Central memory CD4-positive, alpha-beta T cell (primary cell): ENCODE measurements at regions not wholly inside any gene's neighbourhood (a gene's known extent, or its start where the extent isn't known, plus 50 kb on each side); places are given as distances from the start of the nearest gene placed in this dataset.
"Not testable (repeated sequence)": the region's sequence is repeated elsewhere in the genome, so short reads cannot be mapped to it uniquely, and the experiment has no call there.

ENCODE experiments used
- DNase-seq: peaks from one replicate; pipeline ENCODE4 v3.0.0; 2022

DNA sequence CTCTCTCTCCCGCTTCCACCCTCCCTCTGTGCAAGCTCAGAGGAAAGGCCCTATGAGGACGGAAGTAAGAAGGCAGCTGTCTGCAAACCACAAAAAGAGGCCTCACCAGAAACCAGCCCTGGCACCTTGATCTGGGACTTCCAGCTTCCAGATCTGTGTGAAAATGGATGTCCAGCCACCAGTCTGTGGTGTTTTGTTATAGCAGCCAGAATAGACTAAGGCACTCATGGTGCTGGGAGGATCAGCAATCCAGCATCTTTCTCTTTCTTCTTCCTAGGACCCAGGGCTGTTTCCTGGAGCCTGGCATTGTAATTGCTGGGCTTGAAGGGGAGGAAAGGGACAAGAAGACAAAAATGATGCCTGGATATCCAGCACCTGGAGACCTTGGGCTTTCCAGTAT, 122.5 kb downstream of the SOCS6 start:
- DNase-seq = no peak

DNA sequence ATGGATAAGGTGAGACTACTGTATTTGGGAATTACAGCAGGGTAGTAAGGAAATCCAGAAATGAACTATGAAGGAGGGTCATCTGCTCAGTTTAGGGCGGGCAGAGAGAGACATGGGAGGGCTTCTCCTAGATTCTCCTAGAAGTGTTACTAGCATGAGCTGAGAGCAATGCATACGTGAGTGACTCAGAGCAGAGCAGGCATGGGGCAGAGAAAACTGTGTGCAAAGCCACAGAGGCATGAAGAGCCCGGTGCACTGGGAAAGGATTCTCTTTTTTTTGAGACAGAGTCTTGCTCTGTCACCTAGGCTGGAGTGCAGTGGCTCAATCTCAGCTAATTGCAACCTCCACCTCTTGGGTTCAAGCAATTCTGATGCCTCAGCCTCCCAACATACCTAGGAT, 116.2 kb downstream of the SOCS6 start:
- no peak for DNase-seq

GRCh38 chr18:70400476-70400875, 111.6 kb downstream of the SOCS6 start:
- no peak for DNase-seq

DNA sequence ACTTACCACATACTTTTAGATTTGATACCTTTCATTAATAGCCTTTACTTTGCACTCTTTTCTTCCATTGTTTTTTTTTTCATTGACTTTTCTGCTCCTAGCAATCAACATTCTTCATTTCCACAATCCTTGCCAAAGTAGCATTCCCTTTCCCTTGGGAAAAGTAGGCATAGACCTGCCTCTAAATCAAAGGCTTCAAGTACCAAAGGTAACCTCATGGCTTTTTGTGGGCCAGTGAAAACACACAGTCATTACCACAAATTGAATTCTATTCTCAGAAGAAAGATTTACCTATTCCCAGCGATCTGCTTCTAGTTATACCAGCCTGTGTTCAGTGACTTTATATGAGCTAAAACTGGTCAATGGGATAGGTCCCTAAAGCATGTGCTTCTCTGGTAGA, 109.2 kb downstream of the SOCS6 start:
- DNase-seq = no peak

- no peak for DNase-seq
These were observed 108.5 kb downstream of the SOCS6 start for GRCh38 chr18:70397259-70397925.

- not testable (repeated sequence) for DNase-seq
These were observed 106.9 kb downstream of the SOCS6 start for GRCh38 chr18:70395771-70396170.

DNA sequence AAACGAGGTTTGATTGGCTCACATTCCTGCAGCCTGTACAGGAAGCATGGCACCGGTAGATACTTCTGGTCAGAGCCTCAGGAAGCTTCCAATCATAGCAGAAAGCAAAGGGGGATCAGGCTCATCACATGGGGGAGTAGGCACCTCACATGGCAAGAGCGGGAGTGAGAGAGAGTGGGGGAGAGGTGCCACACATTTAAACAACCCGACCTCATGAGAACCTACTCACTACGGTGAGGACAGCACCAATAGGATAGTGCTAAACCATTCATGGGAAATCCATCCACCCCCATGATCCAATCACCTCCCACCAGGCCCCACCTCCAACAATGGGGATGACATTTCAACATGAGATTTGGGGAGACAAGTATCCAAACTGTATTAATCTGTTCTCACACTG, 105.8 kb downstream of the SOCS6 start:
- DNase-seq = no peak

GRCh38 chr18:70390371-70391090, 101.7 kb downstream of the SOCS6 start:
- no peak for DNase-seq

DNA sequence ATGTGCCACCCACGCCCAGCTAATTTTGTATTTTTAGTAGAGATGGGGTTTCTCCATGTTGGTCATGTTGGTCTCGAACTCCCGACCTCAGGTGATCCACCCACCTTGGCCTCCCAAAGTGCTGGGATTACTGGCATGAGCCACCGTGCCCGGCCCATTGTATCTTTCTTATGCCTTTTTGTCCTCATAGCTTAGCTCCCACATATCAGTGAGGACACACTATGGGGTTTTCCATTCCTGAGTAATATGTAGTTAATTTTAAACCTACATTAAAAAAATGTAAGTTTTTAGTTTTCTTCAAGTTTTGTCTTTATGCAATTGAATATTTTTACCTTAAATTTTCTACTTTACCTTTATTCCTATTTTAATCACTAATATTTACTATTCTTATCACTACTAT, 100.2 kb downstream of the SOCS6 start:
- not testable (repeated sequence) for DNase-seq

- DNase-seq = no peak
These were observed 98.2 kb downstream of the SOCS6 start for GRCh38 chr18:70387027-70387426.

DNA sequence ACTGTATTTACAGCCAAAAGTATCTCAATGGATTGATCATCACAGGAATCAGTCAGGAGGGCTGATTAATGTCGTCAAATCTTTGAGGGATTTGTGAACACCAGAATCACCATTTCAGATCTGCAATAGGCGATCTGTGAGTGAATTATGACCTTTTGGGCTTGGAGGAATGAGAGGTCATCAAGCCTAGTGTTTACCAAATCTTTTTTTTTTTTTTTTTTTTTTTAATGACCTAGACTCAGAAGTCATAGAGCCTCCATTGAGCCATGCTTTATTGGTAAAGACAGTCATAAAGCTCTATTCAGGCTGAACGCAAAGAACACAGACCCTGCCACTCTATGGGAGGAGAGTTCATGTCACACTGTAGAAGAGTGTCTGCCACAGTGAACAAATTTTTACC, 97.7 kb downstream of the SOCS6 start:
- no peak for DNase-seq

DNA sequence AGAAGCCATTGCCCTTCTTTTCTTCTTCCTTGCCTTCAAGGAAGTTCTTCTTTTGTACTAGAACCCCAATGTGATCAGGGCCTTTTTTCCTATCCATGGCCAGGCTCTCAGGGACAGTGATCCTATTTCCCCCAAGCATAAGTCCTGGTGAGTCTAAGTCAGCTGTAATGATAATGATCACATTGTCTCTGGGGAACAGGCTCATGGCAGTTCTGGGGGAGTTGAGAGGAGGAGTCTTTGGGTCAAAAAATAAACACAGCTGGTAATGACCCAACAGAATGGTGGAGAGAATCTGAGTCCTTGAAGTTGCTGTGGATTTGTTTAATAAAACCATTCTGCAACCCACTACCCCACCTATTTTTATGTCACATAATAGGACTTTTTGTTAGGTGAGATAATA, 96.6 kb downstream of the SOCS6 start:
- DNase-seq = no peak

DNA sequence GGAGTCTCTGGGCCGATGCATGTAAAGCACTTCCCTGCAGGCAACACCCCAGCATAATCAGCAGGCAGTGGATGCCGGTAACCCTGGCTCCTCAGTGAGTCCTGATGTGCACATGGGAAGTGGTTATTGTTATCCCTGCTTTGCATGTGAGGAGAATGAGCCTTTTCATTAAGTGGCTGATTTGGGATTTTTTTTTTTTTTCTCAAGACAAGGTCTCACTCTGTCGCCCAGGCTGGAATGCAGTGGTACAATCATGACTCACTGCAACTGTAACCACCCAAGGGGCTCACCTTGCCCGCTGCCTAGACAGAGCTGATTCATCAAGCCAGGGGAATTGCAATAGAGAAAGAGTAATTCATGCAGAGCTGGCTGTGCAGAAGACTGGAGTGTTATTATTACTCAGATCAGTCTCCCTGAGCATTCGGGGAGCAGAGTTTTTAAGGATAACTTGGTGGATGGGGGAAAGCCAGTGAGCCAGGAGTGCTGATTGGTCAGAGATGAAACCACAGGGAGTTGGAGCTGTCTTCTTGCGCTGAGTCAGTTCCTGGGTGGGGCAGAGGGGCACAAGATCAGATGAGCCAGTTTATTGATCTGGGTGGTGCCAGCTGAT, 95.4 kb downstream of the SOCS6 start:
- DNase-seq = no peak

- no peak for DNase-seq
These were observed 94.3 kb downstream of the SOCS6 start for GRCh38 chr18:70382992-70383717.

DNA sequence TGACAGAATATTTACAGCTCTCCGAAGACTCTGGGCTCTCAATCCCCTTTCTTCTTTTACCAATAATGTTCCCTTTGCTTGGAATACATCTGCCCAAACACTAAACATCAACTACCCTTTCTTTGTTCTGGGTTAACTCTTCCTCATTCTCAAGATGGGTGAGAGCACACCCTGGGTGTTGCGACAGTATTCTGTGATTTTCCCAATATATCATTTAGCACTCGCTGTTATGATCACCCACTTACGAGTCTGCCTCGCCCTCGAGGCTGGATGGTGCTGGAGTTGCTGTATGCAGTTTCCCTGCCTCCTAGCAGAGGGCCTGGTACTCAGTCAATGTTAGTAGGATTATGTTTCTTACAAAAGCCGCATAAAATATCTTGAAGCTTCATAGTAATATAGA, 93.2 kb downstream of the SOCS6 start:
- DNase-seq = no peak

DNA sequence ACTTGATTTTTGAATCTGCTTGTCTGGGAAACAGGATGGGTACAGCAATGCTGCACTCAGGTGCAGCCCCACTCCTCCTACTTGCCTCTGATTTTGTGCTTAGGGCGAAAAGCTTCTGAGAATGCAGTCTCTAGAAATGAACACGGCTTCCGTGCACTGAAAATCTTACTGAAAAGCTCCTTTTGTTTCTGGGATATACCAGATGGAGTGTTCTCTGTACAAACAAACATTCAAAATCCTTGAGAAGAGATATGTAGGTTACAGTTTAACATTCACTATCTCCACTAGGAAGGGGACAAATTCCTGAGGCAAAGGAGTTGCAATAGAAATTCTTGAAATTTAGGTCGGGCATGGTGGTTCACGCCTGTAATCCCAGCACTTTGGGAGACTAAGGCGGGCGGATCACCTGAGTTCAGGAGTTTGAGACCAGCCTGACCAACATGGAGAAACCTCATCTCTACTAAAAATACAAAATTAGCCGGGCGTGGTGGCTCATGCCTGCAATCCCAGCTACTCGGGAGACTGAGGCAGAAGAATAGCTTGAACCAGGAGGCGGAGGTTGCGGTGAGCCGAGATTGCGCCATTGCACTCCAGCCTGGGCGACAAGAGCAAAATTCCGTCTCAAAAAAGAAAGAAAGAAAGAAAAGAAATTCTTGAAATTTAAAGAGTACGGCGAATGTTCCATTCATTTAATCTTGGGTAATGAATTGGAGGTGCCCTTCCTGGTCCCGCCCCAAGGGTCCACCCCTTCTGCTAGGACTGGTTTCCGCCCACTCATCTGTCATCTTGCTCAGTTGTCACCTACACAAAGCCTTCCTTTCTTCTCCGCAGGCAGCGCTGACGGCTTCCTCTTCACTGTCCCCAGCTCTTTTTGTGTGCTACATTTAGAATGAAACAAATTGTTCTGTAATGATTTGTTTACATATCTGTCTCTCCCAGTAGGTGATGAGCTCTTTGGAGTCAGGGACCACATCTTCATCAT, 92.4 kb downstream of the SOCS6 start:
- DNase-seq = no peak
